Neuronal stem cell (in vitro differentiated cells): ENCODE measurements at regions not wholly inside any gene's neighbourhood (a gene's known extent, or its start where the extent isn't known, plus 50 kb on each side); places are given as distances from the start of the nearest gene placed in this dataset.
A peak's percentile ranks its signal among the peaks of the same experiment; 100 is the strongest.

Experiments used
- DNase-seq: peaks from one replicate; pipeline ENCODE4 v3.0.0-alpha.2; 2013; ENCODE audit warnings: low spot score
- H2AFZ ChIP-seq: one replicate; pipeline ENCODE4 v1.6.1; 2013; ENCODE audit warnings: mild to moderate bottlenecking, low read length, inconsistent platforms
- H2AK5ac ChIP-seq: 2 replicates; pipeline ENCODE4 v1.6.1; 2013; ENCODE audit warnings: low read depth, mild to moderate bottlenecking, inconsistent platforms, low read length, moderate library complexity, mixed read lengths
- H2BK120ac ChIP-seq: 2 replicates; pipeline ENCODE4 v1.6.1; 2013; ENCODE audit warnings: low read depth, mild to moderate bottlenecking, inconsistent platforms, low read length, moderate library complexity, mixed read lengths
- H2BK12ac ChIP-seq: one replicate; pipeline ENCODE4 v1.6.1; 2013; ENCODE audit warnings: low read length, inconsistent platforms
- H2BK15ac ChIP-seq: 2 replicates; pipeline ENCODE4 v1.6.1; 2013; ENCODE audit warnings: mild to moderate bottlenecking, low read length, inconsistent platforms, mixed read lengths
- H2BK5ac ChIP-seq: one replicate; pipeline ENCODE4 v1.6.1; 2013; ENCODE audit warnings: inconsistent platforms, mild to moderate bottlenecking, low read length, moderate library complexity
- H3K14ac ChIP-seq: one replicate; pipeline ENCODE4 v1.6.1; 2013; ENCODE audit warnings: low read length, inconsistent platforms
- H3K18ac ChIP-seq: 2 replicates; pipeline ENCODE4 v1.6.1; 2013; ENCODE audit warnings: low read length, inconsistent platforms
- H3K23ac ChIP-seq: 2 replicates; pipeline ENCODE4 v1.6.1; 2013; ENCODE audit warnings: low read depth, mild to moderate bottlenecking, mixed read lengths, low read length, inconsistent platforms; ENCODE audit not compliant: poor library complexity
- H3K27ac ChIP-seq: replicated peaks from 3 replicates; pipeline ENCODE4 v1.5.1; 2013; ENCODE audit warnings: low read length, inconsistent platforms
- H3K27me3 ChIP-seq, 3 experiments: 2 replicates each; pipeline ENCODE4 v1.6.1; 2013; ENCODE audit warnings: low read length in 3 of 3, mild to moderate bottlenecking in 2 of 3, inconsistent platforms in 1 of 3, low read depth in 1 of 3, mixed read lengths in 1 of 3, moderate library complexity in 1 of 3; ENCODE audit not compliant: control insufficient read depth in 3 of 3, insufficient read depth in 3 of 3
- H3K36me3 ChIP-seq, 2 donors: replicated peaks in 1 of 2; 2 replicates each; pipeline ENCODE4 v1.6.1; 2013; ENCODE audit warnings: low read length in 2 of 2; ENCODE audit not compliant: control insufficient read depth in 2 of 2, insufficient read depth in 2 of 2
- H3K4ac ChIP-seq: 2 replicates; pipeline ENCODE4 v1.6.1; 2013; ENCODE audit warnings: inconsistent platforms, mild to moderate bottlenecking, low read length, moderate library complexity
- H3K4me1 ChIP-seq, 2 donors: 1 replicate in 1 of 2; 2 replicates in 1 of 2; pipeline ENCODE4 v1.6.1; 2013; ENCODE audit warnings: low read length in 2 of 2, low read depth in 1 of 2; ENCODE audit not compliant: control insufficient read depth in 2 of 2, insufficient read depth in 1 of 2
- H3K4me2 ChIP-seq: one replicate; pipeline ENCODE4 v1.6.1; 2013; ENCODE audit warnings: mild to moderate bottlenecking, low read length, inconsistent platforms; ENCODE audit not compliant: insufficient read depth, poor library complexity, severe bottlenecking
- H3K4me3 ChIP-seq, 2 donors: 2 replicates each; pipeline ENCODE4 v1.5.1; 2013; ENCODE audit warnings: low read length in 2 of 2, mild to moderate bottlenecking in 2 of 2, inconsistent platforms in 1 of 2, moderate library complexity in 1 of 2
- H3K79me1 ChIP-seq: one replicate; pipeline ENCODE4 v1.6.1; 2013; ENCODE audit warnings: low read depth, mild to moderate bottlenecking, inconsistent platforms, low read length, moderate library complexity
- H3K9ac ChIP-seq: one replicate; pipeline ENCODE4 v1.6.1; 2013; ENCODE audit warnings: mild to moderate bottlenecking, low read depth, low read length, inconsistent platforms; ENCODE audit not compliant: poor library complexity
- H3K9me3 ChIP-seq, 2 donors: replicated peaks in 1 of 2; 2 replicates each; pipeline versions ENCODE3 to v1.6.1; 2013; ENCODE audit warnings: low read length in 2 of 2, mild to moderate bottlenecking in 2 of 2, inconsistent platforms in 1 of 2, low read depth in 1 of 2, mixed read lengths in 1 of 2, moderate library complexity in 1 of 2; ENCODE audit not compliant: control insufficient read depth in 2 of 2, insufficient read depth in 1 of 2
- H4K8ac ChIP-seq: one replicate; pipeline ENCODE4 v1.6.1; 2013; ENCODE audit warnings: low read depth, mild to moderate bottlenecking, inconsistent platforms, low read length, moderate library complexity
- H4K91ac ChIP-seq: one replicate; pipeline ENCODE4 v1.6.1; 2013; ENCODE audit warnings: low read length, low read depth, mild to moderate bottlenecking, inconsistent platforms; ENCODE audit not compliant: poor library complexity
- WGBS, 2 donors: extraction: QIAGEN DNeasy Blood & Tissue Kit; methylation state at CpG; one replicate each; pipeline ENCODE4 v1.1.7; 2013; ENCODE audit warnings: missing lambda C conversion rate in 2 of 2, mixed read lengths in 1 of 2; ENCODE audit not compliant: insufficient read length in 2 of 2, insufficient replicate concordance in 1 of 2; ENCODE audit errors: extremely low coverage in 2 of 2; 5-methylcytosine and 5-hydroxymethylcytosine counted together

GRCh38 chr11:10374386-10374785 lies 69.5 kb downstream of the ADM start:
- Histone ChIP-seq H2AK5ac (no peak overlapping the region), H2BK120ac (no peak overlapping the region), H3K23ac (no peak overlapping the region), H4K8ac (no peak overlapping the region), H3K4ac (no peak overlapping the region), H3K4me3 (no peak overlapping the region), H2BK5ac (no peak overlapping the region), H3K18ac (no peak overlapping the region), H3K9ac (no peak overlapping the region), H3K36me3 (no peaks in the 10 kb centered on the region), H3K27me3 (no peaks in the 10 kb centered on the region), H3K14ac (no peak overlapping the region), H3K4me2 (no peak overlapping the region), H2BK15ac (no peak overlapping the region), H3K9me3 (peaks cover 1 to 14% of the 10 kb centered on the region in 2 donors), H3K27ac (no peak overlapping the region), H3K4me1 (peaks cover 0 to 2% of the 10 kb centered on the region in 2 donors), H4K91ac (no peak overlapping the region), H3K79me1 (no peaks in the 10 kb centered on the region), H2BK12ac (no peak overlapping the region), H2AFZ (no peak overlapping the region)
- DNase-seq: no peak
- WGBS, 2 donors: no CpG with 5 or more reads among the region's 1 CpG

- Histone ChIP-seq H3K9ac (no peak overlapping the region), H3K4me3 (no peak overlapping the region), H2AK5ac (no peak overlapping the region), H3K4me2 (no peak overlapping the region), H2BK12ac (no peak overlapping the region), H3K14ac (no peak overlapping the region), H2BK5ac (no peak overlapping the region), H3K27ac (no peak overlapping the region), H3K18ac (no peak overlapping the region), H3K9me3 (peaks cover 1 to 10% of the 10 kb centered on the region in 2 donors), H3K79me1 (no peaks in the 10 kb centered on the region), H2BK120ac (no peak overlapping the region), H3K36me3 (no peaks in the 10 kb centered on the region), H4K8ac (no peak overlapping the region), H3K23ac (no peak overlapping the region), H2BK15ac (no peak overlapping the region), H2AFZ (peak overlapping the region; percentile 40), H3K27me3 (no peaks in the 10 kb centered on the region), H4K91ac (no peak overlapping the region), H3K4ac (no peak overlapping the region), H3K4me1 (peaks cover 0 to 2% of the 10 kb centered on the region in 2 donors)
- no CpG with 5 or more reads among the region's 5 CpGs for WGBS, 2 donors
- no peak for DNase-seq
These were observed 70.6 kb downstream of the ADM start for GRCh38 chr11:10375280-10375971.

GRCh38 chr11:10376061-10376460 lies 71.2 kb downstream of the ADM start:
- Histone ChIP-seq H3K79me1 (peaks cover 2% of the 10 kb centered on the region), H3K4me2 (no peak overlapping the region), H3K18ac (no peak overlapping the region), H3K4me3 (no peak overlapping the region), H3K27ac (no peak overlapping the region), H2AK5ac (no peak overlapping the region), H4K8ac (no peak overlapping the region), H2BK12ac (no peak overlapping the region), H2BK5ac (no peak overlapping the region), H4K91ac (no peak overlapping the region), H3K4ac (no peak overlapping the region), H3K9me3 (peaks cover 1 to 4% of the 10 kb centered on the region in 2 donors), H3K4me1 (peaks cover 0 to 2% of the 10 kb centered on the region in 2 donors), H3K36me3 (no peaks in the 10 kb centered on the region), H2AFZ (no peak overlapping the region), H3K9ac (no peak overlapping the region), H3K27me3 (no peaks in the 10 kb centered on the region), H2BK15ac (no peak overlapping the region), H2BK120ac (no peak overlapping the region), H3K14ac (no peak overlapping the region), H3K23ac (no peak overlapping the region)
- WGBS, 2 donors: no CpG with 5 or more reads among the region's 6 CpGs
- DNase-seq: no peak

- no peak overlapping the region for H3K4me3 ChIP-seq
- DNase-seq: no peak
- no peak overlapping the region for H2BK15ac ChIP-seq
- H3K14ac ChIP-seq: no peak overlapping the region
- H3K23ac ChIP-seq: no peak overlapping the region
- no peak overlapping the region for H2AFZ ChIP-seq
- H2AK5ac ChIP-seq: no peak overlapping the region
- no peaks in the 10 kb centered on the region for H3K27me3 ChIP-seq
- no peak overlapping the region for H4K8ac ChIP-seq
- H3K9ac ChIP-seq: no peak overlapping the region
- no peak overlapping the region for H4K91ac ChIP-seq
- peaks cover 0 to 2% of the 10 kb centered on the region in 2 donors for H3K4me1 ChIP-seq
- no peak overlapping the region for H2BK5ac ChIP-seq
- no peak overlapping the region for H3K18ac ChIP-seq
- H3K9me3 ChIP-seq: peaks cover 0 to 1% of the 10 kb centered on the region in 2 donors
- H3K79me1 ChIP-seq: peaks cover 2% of the 10 kb centered on the region
- H2BK12ac ChIP-seq: no peak overlapping the region
- H2BK120ac ChIP-seq: no peak overlapping the region
- no peak overlapping the region for H3K4me2 ChIP-seq
- no peaks in the 10 kb centered on the region for H3K36me3 ChIP-seq
- H3K4ac ChIP-seq: no peak overlapping the region
- H3K27ac ChIP-seq: no peak overlapping the region
These were observed 72.3 kb downstream of the ADM start for GRCh38 chr11:10377183-10377582.
